A549 (cell line): ENCODE measurements at regions not wholly inside any gene's neighbourhood (a gene's known extent, or its start where the extent isn't known, plus 50 kb on each side); places are given as distances from the start of the nearest gene placed in this dataset.

Experiments used
- JUNB ChIP-seq: fragments of >200 bp; sonication (Bioruptor Twin); formaldehyde crosslinking; IDR thresholded peaks from 2 replicates; pipeline ENCODE4 v1.6.1; 2016
- POLR2A ChIP-seq: IDR thresholded peaks from 2 replicates; pipeline ENCODE4 v1.6.1; 2012; ENCODE audit warnings: mild to moderate bottlenecking, low read length
- SREBF2 ChIP-seq: fragments of 450-650 bp; IDR thresholded peaks from 2 replicates; pipeline ENCODE4 v1.6.1; 2014; ENCODE audit warnings: mild to moderate bottlenecking, moderate library complexity
- TFCP2L1 ChIP-seq: fragments of 250-450 bp; sonication (Bioruptor Pico); IDR thresholded peaks from 2 replicates; pipeline ENCODE4 v1.5.0; 2021; ENCODE audit warnings: mild to moderate bottlenecking
- TF ChIP-seq, protein P1 (sequence below): fragments of 450-650 bp; IDR thresholded peaks from 2 replicates; pipeline ENCODE4 v1.6.1; 2014; ENCODE audit warnings: antibody characterized with exemption
- TF ChIP-seq, protein P2 (sequence below): fragments of >200 bp; sonication (Bioruptor Twin); formaldehyde crosslinking; IDR thresholded peaks from 3 replicates; pipeline ENCODE4 v1.5.1; 2016
- TF ChIP-seq, protein P3 (sequence below): IDR thresholded peaks from 2 replicates; pipeline ENCODE4 v1.6.1; 2012

DNA sequence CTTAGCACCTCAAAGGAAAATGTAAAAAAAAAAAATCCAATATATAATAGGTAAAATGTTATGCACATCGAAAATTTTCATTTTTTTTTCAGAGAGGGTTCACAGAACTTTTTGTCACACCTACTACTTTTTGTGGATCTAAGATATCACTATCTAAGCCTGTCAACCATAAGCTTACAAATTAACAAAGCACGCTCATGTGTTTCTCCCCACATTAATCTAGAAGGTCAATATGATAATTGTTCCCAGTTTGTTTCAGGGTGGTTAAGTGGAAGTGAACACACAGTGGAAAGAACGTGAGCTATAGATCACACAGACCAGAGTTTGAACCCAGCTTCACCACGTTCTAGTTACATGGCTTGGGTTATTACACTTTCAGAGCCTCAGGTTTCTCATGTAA lies 78.6 kb upstream of the ROBO2 start:
- TF ChIP-seq POLR2A (no peak), SREBF2 (no peak), TFCP2L1 (no peak), JUNB (no peak)
- TF ChIP-seq, protein P1, sequence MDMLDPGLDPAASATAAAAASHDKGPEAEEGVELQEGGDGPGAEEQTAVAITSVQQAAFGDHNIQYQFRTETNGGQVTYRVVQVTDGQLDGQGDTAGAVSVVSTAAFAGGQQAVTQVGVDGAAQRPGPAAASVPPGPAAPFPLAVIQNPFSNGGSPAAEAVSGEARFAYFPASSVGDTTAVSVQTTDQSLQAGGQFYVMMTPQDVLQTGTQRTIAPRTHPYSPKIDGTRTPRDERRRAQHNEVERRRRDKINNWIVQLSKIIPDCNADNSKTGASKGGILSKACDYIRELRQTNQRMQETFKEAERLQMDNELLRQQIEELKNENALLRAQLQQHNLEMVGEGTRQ = no peak
- TF ChIP-seq, protein P2, sequence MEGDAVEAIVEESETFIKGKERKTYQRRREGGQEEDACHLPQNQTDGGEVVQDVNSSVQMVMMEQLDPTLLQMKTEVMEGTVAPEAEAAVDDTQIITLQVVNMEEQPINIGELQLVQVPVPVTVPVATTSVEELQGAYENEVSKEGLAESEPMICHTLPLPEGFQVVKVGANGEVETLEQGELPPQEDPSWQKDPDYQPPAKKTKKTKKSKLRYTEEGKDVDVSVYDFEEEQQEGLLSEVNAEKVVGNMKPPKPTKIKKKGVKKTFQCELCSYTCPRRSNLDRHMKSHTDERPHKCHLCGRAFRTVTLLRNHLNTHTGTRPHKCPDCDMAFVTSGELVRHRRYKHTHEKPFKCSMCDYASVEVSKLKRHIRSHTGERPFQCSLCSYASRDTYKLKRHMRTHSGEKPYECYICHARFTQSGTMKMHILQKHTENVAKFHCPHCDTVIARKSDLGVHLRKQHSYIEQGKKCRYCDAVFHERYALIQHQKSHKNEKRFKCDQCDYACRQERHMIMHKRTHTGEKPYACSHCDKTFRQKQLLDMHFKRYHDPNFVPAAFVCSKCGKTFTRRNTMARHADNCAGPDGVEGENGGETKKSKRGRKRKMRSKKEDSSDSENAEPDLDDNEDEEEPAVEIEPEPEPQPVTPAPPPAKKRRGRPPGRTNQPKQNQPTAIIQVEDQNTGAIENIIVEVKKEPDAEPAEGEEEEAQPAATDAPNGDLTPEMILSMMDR = no peak
- TF ChIP-seq, protein P3, sequence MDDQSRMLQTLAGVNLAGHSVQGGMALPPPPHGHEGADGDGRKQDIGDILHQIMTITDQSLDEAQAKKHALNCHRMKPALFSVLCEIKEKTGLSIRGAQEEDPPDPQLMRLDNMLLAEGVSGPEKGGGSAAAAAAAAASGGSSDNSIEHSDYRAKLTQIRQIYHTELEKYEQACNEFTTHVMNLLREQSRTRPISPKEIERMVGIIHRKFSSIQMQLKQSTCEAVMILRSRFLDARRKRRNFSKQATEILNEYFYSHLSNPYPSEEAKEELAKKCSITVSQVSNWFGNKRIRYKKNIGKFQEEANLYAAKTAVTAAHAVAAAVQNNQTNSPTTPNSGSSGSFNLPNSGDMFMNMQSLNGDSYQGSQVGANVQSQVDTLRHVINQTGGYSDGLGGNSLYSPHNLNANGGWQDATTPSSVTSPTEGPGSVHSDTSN = no peak
